Loucy (cell line): ENCODE measurements at regions not wholly inside any gene's neighbourhood (a gene's known extent, or its start where the extent isn't known, plus 50 kb on each side); places are given as distances from the start of the nearest gene placed in this dataset.

Experiments
- EZH2phosphoT487 ChIP-seq: fragments of 200-600 bp; IDR thresholded peaks from 2 replicates; pipeline ENCODE4 v1.6.1; 2018; ENCODE audit warnings: antibody characterized with exemption, mild to moderate bottlenecking, moderate library complexity, borderline replicate concordance
- TF ChIP-seq, protein P1 (sequence below): fragments of 200-600 bp; sonication (generic); conservative IDR thresholded peaks from 2 replicates; pipeline ENCODE4 v1.5.1; 2014; ENCODE audit warnings: mild to moderate bottlenecking, antibody characterized with exemption, low read length

DNA sequence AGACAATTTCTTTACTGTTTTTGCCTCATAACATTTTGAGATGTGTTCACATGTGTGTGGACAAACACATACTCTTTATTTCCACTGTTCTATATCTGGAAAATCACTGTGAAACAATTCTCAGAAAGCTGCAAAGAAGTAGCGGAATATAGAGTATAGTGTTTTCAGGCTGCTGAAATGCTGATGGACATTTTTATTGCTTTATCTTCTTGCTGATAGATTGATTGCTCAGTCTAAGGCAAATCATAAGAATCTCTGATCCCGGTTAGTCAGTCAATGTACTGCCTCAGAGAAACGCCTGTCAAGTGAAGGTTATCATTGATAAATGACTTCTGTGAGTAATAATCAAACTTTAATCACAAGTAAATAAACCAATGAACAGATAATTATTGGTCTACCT, 364.9 kb upstream of the CTNND2 start:
- TF ChIP-seq, protein P1, sequence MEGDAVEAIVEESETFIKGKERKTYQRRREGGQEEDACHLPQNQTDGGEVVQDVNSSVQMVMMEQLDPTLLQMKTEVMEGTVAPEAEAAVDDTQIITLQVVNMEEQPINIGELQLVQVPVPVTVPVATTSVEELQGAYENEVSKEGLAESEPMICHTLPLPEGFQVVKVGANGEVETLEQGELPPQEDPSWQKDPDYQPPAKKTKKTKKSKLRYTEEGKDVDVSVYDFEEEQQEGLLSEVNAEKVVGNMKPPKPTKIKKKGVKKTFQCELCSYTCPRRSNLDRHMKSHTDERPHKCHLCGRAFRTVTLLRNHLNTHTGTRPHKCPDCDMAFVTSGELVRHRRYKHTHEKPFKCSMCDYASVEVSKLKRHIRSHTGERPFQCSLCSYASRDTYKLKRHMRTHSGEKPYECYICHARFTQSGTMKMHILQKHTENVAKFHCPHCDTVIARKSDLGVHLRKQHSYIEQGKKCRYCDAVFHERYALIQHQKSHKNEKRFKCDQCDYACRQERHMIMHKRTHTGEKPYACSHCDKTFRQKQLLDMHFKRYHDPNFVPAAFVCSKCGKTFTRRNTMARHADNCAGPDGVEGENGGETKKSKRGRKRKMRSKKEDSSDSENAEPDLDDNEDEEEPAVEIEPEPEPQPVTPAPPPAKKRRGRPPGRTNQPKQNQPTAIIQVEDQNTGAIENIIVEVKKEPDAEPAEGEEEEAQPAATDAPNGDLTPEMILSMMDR, result no peak
- TF ChIP-seq EZH2phosphoT487, result no peak
